Ovary (tissue), 3 donors: ENCODE measurements at regions not wholly inside any gene's neighbourhood (a gene's known extent, or its start where the extent isn't known, plus 50 kb on each side); places are given as distances from the start of the nearest gene placed in this dataset.

Source experiments
- CTCF ChIP-seq, 3 donors: fragments of 450-650 bp in 2 of 3; fragments of 200-600 bp in 1 of 3; IDR thresholded peaks; one replicate each; pipeline versions ENCODE4 v1.5.1 to v1.8.0; 2016 to 2022; ENCODE audit warnings: antibody characterized with exemption in 3 of 3, mild to moderate bottlenecking in 1 of 3
- POLR2A ChIP-seq: fragments of 450-650 bp; IDR thresholded peaks from one replicate; pipeline ENCODE4 v1.6.1; 2017; ENCODE audit warnings: antibody characterized with exemption, mild to moderate bottlenecking, moderate library complexity
- donor health status: DM: no; HTN: no; CAD: no.

- no peak for TF ChIP-seq CTCF (IDR thresholded peaks at IDR 0.05)
- TF ChIP-seq POLR2A: no peak
Observed at GRCh38 chr7:21361413-21362125, 66.3 kb upstream of the SP4 start.
